GM21367 (cell line): ENCODE measurements at regions not wholly inside any gene's neighbourhood (a gene's known extent, or its start where the extent isn't known, plus 50 kb on each side); places are given as distances from the start of the nearest gene placed in this dataset.

ENCODE experiments used
- ATAC-seq: cut with Tn5 transposase; IDR thresholded peaks from one replicate; pipeline ENCODE4 v1.9.1; 2021; ENCODE audit not compliant: unreplicated experiment

DNA sequence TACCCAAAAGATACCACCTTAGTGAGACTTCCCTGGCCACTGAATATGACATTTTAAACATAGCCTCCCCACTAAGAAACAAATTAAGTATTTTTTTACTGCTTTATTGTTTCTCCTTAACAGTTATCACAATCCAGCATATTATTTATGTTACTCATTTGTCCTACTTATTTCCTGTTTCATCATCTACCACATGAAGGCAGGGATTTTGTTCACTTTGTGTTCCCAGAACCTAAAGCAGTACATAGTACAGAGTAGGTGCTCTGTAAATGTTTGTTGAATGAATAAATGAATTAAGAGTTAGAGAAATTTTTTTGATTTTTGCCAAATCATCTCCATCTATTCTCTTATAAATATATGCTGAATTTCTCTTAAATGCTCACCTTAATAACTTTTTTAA lies 318.4 kb upstream of the GIMD1 start:
- ATAC-seq = no peak

DNA sequence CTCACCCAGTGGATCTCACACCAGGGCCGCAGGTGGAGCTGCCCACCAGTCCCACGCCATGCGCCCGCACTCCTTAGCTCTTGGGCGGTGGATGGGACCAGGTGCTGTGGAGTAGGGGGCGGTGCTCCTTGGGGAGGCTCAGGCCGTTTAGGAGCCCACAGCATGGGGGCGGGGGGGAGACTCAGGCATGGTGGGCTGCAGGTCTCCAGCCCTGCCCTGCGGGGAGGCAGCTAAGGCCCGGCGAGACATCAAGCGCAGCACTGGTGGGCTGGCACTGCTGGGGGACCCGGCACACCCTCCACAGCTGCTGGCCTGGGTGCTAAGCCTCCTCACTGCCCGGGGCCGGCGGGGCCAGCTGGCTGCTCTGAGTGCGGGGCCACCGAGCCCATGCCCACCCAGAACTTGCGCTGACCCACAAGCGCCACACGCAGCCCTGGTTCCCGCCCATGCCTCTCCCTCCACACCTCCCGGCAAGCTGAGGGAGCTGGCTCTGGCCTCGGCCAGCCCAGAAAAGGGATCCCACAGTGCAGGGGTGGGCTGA lies 312.9 kb upstream of the GIMD1 start:
- no peak for ATAC-seq

DNA sequence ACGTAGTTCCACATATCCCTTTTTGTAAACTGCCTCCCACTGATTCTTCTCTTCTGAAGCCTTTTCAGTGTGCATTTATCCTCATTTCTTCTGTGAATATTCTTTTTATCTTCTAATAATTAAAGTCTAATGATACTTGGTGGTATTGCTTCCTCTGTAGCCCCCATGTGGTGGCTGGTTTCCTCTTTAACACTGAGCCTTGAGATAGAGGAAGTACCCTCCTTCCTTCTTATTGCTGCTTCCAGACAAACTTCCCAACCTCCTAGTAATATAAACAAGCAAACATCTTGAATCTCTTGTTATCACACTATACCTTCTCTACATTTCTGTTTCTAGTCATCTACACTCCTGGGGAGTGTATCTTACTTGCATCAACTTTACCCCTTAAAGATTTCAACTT lies 310.5 kb upstream of the GIMD1 start:
- ATAC-seq = no peak

DNA sequence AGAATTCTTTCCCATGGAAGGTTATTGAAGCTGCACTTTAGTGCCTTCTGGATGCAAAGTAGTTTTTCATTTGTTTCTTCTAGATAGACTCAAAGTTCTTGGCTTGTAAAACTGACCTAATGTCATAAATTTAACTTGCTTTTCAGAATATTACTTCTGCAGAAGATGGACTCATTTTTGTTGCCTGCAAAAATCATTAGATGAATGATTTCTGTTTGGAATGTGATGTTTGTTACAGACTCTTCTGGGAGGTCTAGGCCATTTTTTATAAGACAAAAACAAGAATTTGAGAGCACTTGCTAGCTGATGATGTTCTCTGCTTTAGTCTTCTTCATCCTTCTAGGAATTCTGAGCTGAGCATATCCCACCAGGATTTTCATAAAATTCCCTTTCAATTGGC lies 308.6 kb upstream of the GIMD1 start:
- no peak for ATAC-seq

DNA sequence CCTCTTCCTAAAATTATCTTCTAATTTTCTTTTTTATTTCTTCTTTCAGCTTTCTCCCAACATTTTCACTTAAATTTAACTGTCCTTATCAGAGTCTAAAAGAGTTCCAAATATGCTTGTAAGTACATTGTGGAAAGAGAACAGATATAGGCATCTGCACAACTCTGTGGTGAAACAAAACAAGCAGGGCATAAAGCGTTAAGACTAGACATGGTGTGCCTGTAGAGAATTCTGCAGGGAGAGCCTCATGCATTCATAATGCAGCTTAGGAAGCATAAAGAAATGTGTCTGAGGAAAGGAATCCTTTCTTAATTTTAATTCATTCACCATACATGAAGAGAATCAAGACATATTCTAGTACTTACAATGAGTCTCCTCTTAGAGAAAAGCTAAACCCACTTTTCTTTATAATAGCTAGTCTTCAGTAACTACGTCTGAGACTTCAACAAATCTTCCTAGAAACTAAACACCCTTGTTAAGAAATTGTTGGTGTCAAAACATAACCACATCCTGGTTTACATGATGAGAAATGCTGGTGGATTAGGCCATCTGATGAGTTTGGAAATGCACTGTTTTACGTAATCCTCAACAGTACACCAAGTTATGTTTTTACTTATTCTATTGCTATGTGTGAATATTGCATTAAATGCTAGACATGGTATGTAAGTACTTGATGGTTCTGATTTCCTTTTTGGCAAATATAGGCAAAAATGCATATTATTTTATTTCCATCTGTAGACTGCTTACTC lies 307.8 kb upstream of the GIMD1 start:
- no peak for ATAC-seq

DNA sequence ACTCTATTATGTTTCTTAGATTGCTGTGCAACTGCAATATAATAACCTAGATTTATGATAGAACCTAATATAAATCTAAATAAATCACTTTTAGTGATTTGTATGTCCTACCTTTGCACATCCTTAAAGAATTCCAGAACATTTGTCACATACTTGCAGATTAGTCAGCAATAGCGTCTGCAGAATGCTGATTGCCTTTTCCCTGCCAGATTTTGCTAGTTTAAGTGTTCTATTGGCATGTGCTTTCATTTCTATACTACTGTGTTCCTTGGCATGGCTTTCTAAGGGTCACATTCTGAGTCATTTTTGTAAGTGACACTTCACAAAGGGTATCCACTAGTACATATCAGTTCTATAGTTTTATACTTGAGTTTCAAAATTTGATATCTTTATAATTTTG lies 303.1 kb upstream of the GIMD1 start:
- ATAC-seq = no peak

DNA sequence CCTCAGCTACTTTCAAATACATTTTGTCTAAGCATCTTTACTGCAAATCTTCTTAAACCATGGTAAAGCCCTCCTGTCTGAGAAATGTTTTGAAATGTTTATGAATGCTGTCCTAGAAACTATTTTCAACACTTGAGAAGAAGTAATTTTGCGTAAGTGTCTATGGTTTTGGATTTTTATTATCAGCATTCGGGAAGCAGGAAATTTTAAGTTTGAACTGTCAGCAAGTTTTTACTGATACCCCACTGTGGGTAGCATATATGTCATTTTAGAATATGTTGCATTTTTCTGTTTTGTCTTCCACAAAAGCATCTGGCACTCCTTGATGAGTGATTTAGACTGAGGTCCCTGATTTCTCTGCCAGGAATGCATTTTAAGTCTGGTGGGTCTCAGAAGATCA lies 302.4 kb upstream of the GIMD1 start:
- ATAC-seq = no peak

DNA sequence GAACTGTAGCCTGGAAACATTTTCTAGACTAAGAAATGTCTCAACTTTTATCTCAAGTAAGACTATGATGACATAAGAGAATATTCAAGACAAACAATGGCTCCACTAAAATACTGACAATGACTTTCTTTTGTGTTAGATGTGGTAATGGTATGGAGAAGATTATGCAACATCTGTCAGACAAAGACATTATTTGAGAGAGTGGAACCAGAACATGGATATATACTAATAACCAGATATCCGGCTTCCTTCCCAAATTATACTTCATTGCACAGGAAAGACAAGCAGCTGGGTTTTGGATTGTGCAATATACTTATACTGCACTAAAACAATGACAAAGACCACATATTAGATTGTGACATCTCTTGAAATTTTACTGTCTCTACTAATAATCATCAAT lies 290.8 kb upstream of the GIMD1 start:
- ATAC-seq = no peak

DNA sequence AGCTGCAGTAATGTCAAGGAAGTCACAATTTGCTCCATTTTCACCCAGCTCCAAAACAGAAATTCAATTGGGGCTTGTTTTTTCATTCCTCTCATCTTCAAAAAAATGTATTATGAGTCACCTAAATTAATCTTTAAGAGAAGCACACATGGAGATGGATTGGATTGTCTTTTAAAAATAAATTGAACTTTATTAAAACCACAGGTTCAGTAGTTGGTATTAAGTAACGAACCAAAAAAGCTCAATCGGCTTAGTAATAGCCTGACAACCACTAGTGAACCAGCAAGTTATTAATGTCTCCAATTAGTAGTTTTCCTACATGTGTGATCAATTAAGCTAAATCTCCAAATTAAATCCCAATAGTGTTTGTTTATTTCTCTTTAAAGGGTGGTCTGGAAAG lies 283.5 kb upstream of the GIMD1 start:
- no peak for ATAC-seq

DNA sequence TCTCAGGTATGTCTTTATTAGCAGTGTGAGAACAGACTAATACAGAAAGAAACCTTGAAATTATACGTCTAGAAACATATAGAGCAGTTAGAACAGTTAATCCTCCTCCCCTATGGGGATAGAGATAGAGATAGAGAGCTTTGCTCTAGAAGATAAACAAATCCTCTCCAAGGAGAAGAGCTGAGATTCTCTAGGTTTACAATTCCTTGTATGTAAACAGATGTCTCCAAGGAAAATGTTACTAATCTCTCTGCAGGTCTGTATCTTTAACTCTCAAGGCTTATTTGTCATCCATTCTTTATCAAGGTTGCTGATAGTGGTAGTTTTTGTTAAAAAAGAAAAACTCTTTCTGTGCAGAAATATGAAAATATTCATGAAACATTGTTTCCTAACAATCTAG lies 282.1 kb upstream of the GIMD1 start:
- no peak for ATAC-seq

DNA sequence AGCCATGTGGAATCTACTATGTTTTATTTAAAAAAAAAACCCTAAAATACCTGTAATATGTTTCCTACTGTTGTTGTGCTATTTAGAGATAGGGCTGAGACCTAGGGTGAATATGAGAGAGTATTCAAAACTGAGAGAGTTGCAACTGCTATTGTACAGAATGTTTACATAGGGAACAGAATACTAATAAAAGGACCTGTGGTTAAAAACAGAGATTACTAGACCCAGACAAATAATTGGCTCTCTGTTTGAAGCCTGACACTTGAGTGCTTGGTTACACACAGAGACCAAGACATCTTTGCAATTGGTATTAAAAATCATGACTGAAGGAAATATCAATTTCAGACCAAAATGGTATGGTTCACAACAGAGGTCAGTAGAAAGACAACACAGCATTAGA lies 278.9 kb upstream of the GIMD1 start:
- no peak for ATAC-seq

DNA sequence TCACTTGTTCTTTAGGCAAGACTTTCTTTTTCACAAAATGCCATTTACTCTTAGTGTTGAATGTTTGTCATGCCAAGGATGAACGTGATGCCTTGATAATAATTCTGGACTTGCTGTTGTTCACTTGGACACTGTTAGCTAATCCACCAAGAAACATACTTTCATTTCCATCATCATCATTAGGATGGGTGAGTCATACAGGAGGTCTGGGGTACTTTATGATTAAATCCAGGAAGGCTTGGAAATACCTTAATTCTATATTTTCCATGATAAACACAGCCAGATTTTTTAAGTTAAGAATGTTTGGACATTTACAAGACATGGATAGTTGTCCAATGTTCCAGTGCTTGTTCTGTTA lies 260.7 kb upstream of the GIMD1 start:
- ATAC-seq = no peak

DNA sequence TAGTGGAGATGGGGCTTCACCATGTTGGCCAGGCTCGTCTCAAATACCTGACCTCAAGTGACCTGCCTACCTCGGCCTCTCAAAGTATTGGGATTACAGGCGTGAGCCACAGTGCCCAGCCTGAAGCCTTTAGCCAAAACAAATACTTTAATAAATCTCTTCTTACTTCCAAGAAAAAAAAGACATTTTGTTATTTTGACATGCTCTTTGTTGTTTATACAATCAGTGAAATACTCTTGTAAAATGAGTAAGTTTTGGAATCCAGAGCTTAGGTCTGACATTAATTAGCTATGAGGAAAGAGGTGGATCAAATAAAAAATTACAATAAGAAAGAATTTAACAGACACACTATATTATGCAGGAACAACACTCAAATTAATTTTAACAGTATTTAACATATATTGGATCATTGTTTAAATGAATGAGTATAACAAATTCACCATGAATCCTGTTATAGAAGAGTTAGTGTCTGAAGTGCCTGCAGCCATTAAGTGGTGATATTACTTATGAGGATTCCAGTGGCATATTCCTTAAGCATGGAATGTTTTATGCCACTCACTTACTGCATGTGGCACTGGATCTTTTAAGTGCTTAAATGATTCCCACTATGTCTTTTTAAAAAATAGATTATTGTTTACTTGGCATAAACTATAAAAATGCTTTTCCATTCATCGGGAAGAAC lies 260.1 kb upstream of the GIMD1 start:
- no peak for ATAC-seq

DNA sequence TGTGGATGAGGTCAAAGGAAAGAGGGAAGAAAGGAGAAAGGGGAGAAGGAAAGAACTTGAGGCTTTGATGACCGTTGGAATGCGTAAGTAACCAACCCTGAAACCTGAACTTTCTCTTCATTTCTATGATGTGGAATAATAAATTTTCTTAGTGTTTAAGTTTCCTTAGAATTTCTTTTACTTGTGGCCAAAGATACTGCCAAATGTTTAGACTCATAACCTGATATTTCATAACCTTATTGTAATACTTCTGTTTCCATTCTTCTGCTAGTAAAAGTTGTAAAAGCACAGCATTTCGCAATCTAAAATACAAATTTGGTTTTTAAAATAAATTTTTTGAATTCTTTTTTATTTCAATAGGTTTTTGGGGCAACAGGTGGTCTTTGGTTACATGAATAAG lies 258.5 kb upstream of the GIMD1 start:
- no peak for ATAC-seq

DNA sequence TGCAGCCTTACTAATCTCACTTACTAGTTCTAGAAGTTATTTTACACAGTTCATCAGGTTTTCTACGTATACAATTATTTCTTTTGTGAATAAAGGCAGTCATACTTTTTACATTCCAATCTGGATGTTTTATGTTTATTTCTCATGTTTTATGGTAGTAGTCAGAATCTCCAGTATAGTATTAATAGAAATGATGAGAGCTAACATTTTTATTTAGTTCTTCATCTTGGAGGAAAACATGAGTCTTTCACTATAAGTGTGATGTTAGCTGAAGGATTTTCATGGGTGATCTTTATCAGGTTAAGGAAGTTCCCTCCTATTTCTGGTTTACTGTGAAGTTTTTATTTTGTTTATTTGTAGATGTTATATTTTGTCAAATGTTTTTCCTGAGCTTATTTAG lies 256.1 kb upstream of the GIMD1 start:
- no peak for ATAC-seq

DNA sequence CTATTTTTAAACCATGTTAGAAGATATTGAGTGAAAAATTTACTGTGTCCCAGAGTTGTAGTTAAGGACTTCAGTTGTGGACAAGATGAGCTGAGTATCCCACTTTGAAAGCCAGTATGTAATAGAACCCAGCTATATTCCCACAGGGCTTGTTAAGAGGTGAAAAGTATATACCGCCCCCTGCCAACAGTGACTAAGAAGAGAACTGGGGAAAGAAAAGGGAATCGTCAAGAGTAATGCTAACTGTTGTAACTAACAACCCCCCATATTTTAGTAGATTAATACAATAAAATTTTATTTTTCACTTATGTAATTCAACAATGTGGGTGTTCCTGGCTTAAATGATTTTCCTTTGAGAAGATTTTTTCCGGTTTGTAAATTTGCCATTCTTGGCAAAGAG lies 250.4 kb upstream of the GIMD1 start:
- no peak for ATAC-seq

DNA sequence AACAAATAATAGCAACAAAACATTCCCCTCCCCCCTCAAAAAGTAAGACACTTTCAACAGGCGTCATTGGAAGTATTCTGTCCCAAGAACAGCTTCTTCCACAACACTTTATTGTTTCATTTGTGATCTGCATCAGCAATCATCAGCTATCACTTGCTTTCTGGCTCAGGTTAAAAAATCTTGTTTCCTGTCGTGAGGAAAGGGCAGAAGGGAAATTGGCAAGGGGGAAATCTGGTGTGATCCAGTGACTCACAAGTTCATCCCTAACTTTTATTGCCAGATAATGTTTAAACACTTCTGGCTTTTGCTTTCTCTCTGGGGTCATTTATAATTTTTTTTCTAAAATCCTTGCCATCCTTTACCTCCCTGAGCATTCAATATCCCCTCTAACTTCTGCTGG lies 247.4 kb upstream of the GIMD1 start:
- no peak for ATAC-seq

DNA sequence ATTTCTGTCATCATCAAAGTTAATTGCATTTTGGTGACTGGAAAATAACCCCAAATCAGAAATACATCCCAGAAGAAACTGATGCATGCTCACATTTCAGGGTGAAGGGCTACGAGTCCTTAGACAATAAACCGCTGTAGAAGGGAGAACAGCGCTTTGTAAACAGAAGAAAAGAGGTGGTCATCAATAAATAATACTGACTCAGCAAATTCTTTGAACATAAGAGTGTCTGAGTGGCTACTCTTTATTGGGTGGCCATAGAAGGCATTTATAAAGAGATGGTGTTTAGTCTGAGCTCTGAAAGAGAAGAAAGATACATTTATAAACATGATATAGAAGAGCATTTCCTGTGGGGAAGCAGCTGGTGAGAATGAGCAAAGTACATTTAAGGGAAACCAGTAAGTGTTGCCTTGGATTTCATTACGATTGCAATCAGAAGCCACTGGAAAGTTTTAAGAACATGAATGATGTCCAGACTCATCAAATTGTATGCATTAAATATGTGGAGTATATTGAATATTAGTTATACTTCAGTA lies 246.9 kb upstream of the GIMD1 start:
- no peak for ATAC-seq

DNA sequence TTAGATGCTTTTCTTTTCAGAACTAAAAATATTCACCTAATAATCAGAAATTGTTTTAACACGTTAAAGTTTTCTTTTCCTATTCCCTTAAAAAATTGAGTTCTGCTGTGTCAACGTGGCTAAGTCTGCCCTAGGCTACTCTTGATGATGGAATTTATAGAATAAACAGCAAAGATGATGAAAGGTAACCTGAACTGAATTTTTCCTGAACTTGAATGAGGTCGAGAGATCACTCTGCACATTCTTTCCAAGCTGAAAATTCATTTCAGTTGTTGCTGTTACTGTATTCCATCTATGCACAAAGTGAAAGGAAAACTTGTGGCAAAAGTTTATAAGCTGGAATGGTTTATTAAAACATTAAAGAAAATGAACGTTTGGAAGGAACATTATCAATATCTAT lies 245.9 kb upstream of the GIMD1 start:
- ATAC-seq = no peak

DNA sequence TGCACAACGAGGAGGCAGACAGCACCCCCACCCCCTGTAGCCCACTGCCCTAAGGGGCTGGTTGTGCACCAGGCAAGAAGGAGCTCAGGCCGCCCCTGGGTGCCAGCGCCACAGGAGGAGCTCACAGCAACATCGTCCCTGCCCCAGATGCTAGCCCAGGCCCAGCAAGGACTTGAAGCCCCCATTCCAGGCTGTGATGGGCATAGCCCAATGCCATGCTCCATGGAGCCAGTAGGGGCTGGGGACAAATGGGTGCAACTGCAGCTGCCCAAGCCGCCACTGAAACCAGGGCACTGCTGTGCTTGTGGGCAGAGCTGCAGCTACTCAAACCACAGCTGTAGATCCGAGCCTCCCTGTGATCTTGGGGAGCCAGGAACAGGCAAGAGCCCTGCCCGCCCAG lies 241.3 kb upstream of the GIMD1 start:
- no peak for ATAC-seq

DNA sequence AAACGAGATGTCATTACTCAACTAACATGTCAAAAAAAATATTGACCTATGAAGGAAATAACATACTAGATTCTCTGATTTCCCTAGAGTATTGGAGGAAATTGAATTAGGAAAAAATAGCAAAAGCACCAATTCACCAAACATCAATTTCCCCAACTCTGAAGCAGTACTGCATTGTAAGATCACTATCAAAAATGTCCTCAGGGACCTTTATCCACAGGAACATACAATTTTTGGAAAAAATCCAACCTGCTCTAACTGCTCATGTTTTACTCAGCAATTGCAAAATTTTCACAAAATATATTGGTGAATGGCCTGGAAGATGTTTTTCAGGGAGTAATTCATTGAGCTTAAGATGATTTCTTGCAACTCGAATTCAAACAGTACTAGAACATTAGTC lies 239.0 kb upstream of the GIMD1 start:
- no peak for ATAC-seq

DNA sequence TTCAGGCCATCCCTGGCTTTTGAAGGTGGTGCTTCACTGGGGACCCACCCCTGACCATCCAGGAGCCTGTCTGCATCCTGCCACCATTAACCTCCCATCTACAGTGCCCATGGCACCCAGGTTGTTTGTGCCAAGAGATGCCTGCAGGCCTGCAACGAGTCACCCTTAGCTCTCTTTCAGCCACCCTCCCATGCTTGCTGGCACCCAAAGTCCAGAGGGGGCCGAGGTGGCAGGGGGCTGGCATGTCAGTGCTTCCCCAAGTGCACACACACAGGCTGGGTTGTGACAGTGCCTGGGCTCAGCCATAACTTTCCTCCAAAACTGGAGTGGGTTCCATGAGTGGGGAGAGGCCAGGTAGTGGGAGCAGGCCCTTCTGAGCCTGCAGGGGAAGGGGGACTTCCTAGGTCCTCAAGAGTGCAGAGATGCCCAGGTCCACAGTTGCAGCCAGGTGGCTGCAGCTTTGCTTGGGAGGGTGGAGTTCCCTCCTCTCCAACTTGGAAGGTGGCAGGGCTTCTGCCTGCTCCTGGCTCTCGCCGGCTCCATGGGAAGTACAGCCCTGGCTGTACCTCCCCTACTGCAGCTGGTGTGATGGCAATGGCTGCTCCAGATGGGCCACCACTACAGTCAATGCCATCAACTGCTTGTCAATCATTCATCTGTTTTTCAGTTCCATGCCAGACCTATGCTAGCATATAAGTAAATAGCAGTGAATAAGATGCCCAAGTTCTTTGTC lies 235.9 kb upstream of the GIMD1 start:
- no peak for ATAC-seq
